Effector memory CD4-positive, alpha-beta T cell (primary cell): ENCODE measurements at regions not wholly inside any gene's neighbourhood (a gene's known extent, or its start where the extent isn't known, plus 50 kb on each side); places are given as distances from the start of the nearest gene placed in this dataset.

Experiments used
- DNase-seq, 3 donors: peaks; one replicate each; pipeline ENCODE4 v3.0.0-alpha.2; 2020
- H3K27ac ChIP-seq: 2 replicates; pipeline ENCODE4 v1.7.0; 2013; ENCODE audit warnings: mild to moderate bottlenecking, low read length, moderate library complexity; ENCODE audit not compliant: insufficient read depth, poor library complexity, severe bottlenecking
- H3K27me3 ChIP-seq: replicated peaks from 2 replicates; pipeline ENCODE4 v1.7.0; 2013; ENCODE audit warnings: mild to moderate bottlenecking, low read length; ENCODE audit not compliant: insufficient read depth, control insufficient read depth, poor library complexity, severe bottlenecking
- H3K36me3 ChIP-seq: 2 replicates; pipeline ENCODE4 v1.7.0; 2013; ENCODE audit warnings: mild to moderate bottlenecking, low read length, moderate library complexity; ENCODE audit not compliant: control insufficient read depth, insufficient read depth
- H3K4me1 ChIP-seq: 2 replicates; pipeline ENCODE4 v1.7.0; 2013; ENCODE audit warnings: low read length, mild to moderate bottlenecking; ENCODE audit not compliant: control insufficient read depth, insufficient read depth, poor library complexity, severe bottlenecking
- H3K4me3 ChIP-seq: 2 replicates; pipeline ENCODE4 v1.7.0; 2013; ENCODE audit warnings: low read length, low read depth, mild to moderate bottlenecking; ENCODE audit not compliant: insufficient read depth, poor library complexity, severe bottlenecking
- H3K9me3 ChIP-seq: 2 replicates; pipeline ENCODE4 v1.7.0; 2013; ENCODE audit warnings: mild to moderate bottlenecking, low read length, moderate library complexity; ENCODE audit not compliant: control insufficient read depth

- Histone ChIP-seq H3K27ac (no peak overlapping the region), H3K27me3 (no peaks in the 10 kb centered on the region), H3K36me3 (no peaks in the 10 kb centered on the region), H3K4me1 (no peaks in the 10 kb centered on the region), H3K9me3 (no peaks in the 10 kb centered on the region), H3K4me3 (no peak overlapping the region)
- DNase-seq, result no peak
Observed at GRCh38 chr1:36603461-36603860, 120.7 kb upstream of the CSF3R start.

- H3K36me3 ChIP-seq, result no peaks in the 10 kb centered on the region
- no peak for DNase-seq
- no peak overlapping the region for H3K4me3 ChIP-seq
- H3K4me1 ChIP-seq, result no peaks in the 10 kb centered on the region
- no peak overlapping the region for H3K27ac ChIP-seq
- H3K9me3 ChIP-seq, result no peaks in the 10 kb centered on the region
- H3K27me3 ChIP-seq, result no peaks in the 10 kb centered on the region
Observed at GRCh38 chr1:36602184-36602583, 119.5 kb upstream of the CSF3R start.

DNA sequence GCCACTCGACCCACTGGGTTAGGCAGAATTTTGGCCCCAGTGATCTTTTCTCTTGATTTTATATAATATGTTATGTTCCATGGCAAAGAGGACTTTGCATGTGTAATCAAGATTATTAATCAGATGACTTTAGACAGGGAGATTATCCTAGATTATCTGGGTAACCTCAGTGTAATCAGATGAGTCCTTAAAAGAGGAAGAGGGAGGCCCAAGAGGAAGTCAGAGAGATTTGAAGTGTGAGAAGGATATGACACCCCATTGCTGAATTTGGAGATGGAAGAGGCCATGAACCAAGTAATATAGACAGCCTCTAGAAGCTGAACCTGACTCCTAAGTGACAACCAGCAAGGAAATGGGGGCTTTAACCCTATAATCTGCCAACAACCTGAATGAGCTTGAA lies 117.1 kb upstream of the CSF3R start:
- H3K27ac ChIP-seq, result no peak overlapping the region
- no peaks in the 10 kb centered on the region for H3K27me3 ChIP-seq
- no peaks in the 10 kb centered on the region for H3K4me1 ChIP-seq
- H3K36me3 ChIP-seq, result no peaks in the 10 kb centered on the region
- no peak overlapping the region for H3K4me3 ChIP-seq
- no peak for DNase-seq
- no peaks in the 10 kb centered on the region for H3K9me3 ChIP-seq

- H3K27me3 ChIP-seq, result no peaks in the 10 kb centered on the region
- H3K9me3 ChIP-seq, result no peaks in the 10 kb centered on the region
- no peak overlapping the region for H3K4me3 ChIP-seq
- no peaks in the 10 kb centered on the region for H3K4me1 ChIP-seq
- no peaks in the 10 kb centered on the region for H3K36me3 ChIP-seq
- no peak for DNase-seq
- H3K27ac ChIP-seq, result no peak overlapping the region
Observed at GRCh38 chr1:36597514-36597913, 114.8 kb upstream of the CSF3R start.

GRCh38 chr1:36595921-36596320 lies 113.2 kb upstream of the CSF3R start:
- H3K4me1 ChIP-seq, result no peaks in the 10 kb centered on the region
- no peaks in the 10 kb centered on the region for H3K27me3 ChIP-seq

GRCh38 chr1:36595349-36595748 lies 112.6 kb upstream of the CSF3R start:
- Histone ChIP-seq H3K27ac (no peak overlapping the region), H3K4me1 (no peaks in the 10 kb centered on the region), H3K36me3 (no peaks in the 10 kb centered on the region), H3K9me3 (no peaks in the 10 kb centered on the region), H3K27me3 (no peaks in the 10 kb centered on the region), H3K4me3 (no peak overlapping the region)
- DNase-seq, result no peak

More at GRCh38 chr1:36595921-36596320, 113.2 kb upstream of the CSF3R start:
- H3K27ac ChIP-seq, result no peak overlapping the region
- DNase-seq, result no peak
- H3K4me3 ChIP-seq, result no peak overlapping the region
- no peaks in the 10 kb centered on the region for H3K36me3 ChIP-seq
- no peaks in the 10 kb centered on the region for H3K9me3 ChIP-seq

DNA sequence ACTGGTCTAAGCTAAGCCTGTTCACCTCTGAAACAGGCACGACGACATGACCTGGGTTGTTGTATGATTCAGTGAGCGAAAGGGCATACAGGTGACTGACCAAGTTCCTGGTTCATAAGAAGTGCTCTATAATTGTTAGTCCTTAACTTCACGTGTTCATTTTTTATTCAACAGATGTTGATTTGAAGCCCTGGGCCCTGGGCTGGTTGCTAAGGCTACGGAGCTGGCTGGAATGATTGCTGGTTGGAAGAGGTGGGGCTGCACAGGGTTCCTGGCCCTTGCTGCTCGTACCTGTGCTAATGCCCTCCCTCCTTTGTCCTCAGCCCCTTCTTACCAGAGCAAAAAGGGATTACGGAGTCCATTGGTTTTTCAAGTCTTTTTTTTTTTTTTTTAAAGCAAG lies 111.3 kb upstream of the CSF3R start:
- Histone ChIP-seq H3K4me3 (no peak overlapping the region), H3K27ac (no peak overlapping the region), H3K9me3 (no peaks in the 10 kb centered on the region), H3K36me3 (no peaks in the 10 kb centered on the region), H3K27me3 (no peaks in the 10 kb centered on the region), H3K4me1 (no peaks in the 10 kb centered on the region)
- DNase-seq, result no peak

GRCh38 chr1:36591278-36591677 lies 108.6 kb upstream of the CSF3R start:
- Histone ChIP-seq H3K36me3 (no peaks in the 10 kb centered on the region), H3K4me1 (no peaks in the 10 kb centered on the region), H3K27ac (no peak overlapping the region), H3K27me3 (no peaks in the 10 kb centered on the region), H3K4me3 (no peak overlapping the region), H3K9me3 (no peaks in the 10 kb centered on the region)
- DNase-seq, result no peak

GRCh38 chr1:36590771-36591170 lies 108.1 kb upstream of the CSF3R start:
- H3K36me3 ChIP-seq, result no peaks in the 10 kb centered on the region
- DNase-seq, result no peak
- H3K4me3 ChIP-seq, result no peak overlapping the region
- H3K9me3 ChIP-seq, result no peaks in the 10 kb centered on the region
- no peak overlapping the region for H3K27ac ChIP-seq
- no peaks in the 10 kb centered on the region for H3K27me3 ChIP-seq
- no peaks in the 10 kb centered on the region for H3K4me1 ChIP-seq

DNA sequence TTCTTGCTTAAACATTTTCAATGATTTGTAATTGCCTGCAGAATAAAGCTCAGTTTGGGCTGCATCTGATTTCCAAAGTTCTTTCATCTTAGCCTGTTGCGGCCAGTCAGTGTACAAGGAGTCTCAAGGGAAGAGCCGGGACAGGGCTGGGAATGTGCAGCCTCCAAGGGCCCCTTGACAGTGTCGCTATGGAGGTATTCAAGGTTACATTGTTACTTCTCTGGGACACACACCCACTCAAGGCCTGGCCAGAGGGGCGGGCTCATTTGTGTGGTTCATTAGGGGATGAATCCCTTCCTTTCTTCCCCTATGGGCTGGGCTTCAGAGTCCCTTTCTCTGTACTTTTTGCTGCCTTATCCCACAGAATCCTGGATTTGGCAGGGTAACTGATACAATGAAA lies 107.6 kb upstream of the CSF3R start:
- H3K27ac ChIP-seq, result no peak overlapping the region
- no peaks in the 10 kb centered on the region for H3K9me3 ChIP-seq
- H3K4me1 ChIP-seq, result no peaks in the 10 kb centered on the region
- H3K36me3 ChIP-seq, result no peaks in the 10 kb centered on the region
- no peak overlapping the region for H3K4me3 ChIP-seq
- DNase-seq, result no peak
- no peaks in the 10 kb centered on the region for H3K27me3 ChIP-seq

GRCh38 chr1:36588972-36589371 lies 106.3 kb upstream of the CSF3R start:
- no peaks in the 10 kb centered on the region for H3K4me1 ChIP-seq
- no peak overlapping the region for H3K27ac ChIP-seq
- H3K36me3 ChIP-seq, result no peaks in the 10 kb centered on the region
- no peaks in the 10 kb centered on the region for H3K9me3 ChIP-seq
- no peak overlapping the region for H3K4me3 ChIP-seq
- DNase-seq, result no peak
- peaks cover 2% of the 10 kb centered on the region for H3K27me3 ChIP-seq
